K562 (cell line): ENCODE measurements at regions not wholly inside any gene's neighbourhood (a gene's known extent, or its start where the extent isn't known, plus 50 kb on each side); places are given as distances from the start of the nearest gene placed in this dataset.

Experiments used
- ATAC-seq: fragments of 200-7000 bp; cut with Tn5 transposase; 3 replicates; pipeline ENCODE4 v1.9.1; 2020; ENCODE audit warnings: moderate library complexity
- BruUV-seq: library from RNA; stranded (reverse); fragments of 400-500 nt; replicated peaks from 2 replicates; lab custom pipeline; 2021; lab: Mats Ljungman, UMichigan
- CTCF ChIA-PET: fragments of 300-600 bp; formaldehyde crosslinking; extraction: SDS; loops from one replicate; lab custom pipeline; 2021; ENCODE audit warnings: low intra/inter-chr PET ratio; lab: Yijun Ruan, JAX
- POLR2A ChIA-PET: fragments of 300-600, 350-650 bp; sonication (Branson Sonifier 250); formaldehyde crosslinking; extraction: SDS; loops from one replicate; lab custom pipeline; 2021; ENCODE audit warnings: antibody characterized with exemption, inconsistent platforms; lab: Yijun Ruan, JAX
- DNase-seq, 4 experiments: peaks; one replicate each; pipeline versions ENCODE4 v3.0.0 to v3.0.0-alpha.2; 2011 to 2018; ENCODE audit warnings: low spot score in 3 of 4, mixed read lengths in 3 of 4; ENCODE audit errors: extremely low read depth in 1 of 4
- FAIRE-seq: peaks from 2 replicates; lab custom pipeline; 2011; peaks lifted over from hg19 to GRCh38; lab: Jason Lieb, UNC
- H2AFZ ChIP-seq: 2 replicates; pipeline ENCODE4 v1.6.0; 2011; ENCODE audit warnings: low read depth, low read length, control low read depth, inconsistent platforms
- H3K27ac ChIP-seq: fragments of 200-600 bp; 3 replicates; pipeline ENCODE4 v1.8.0; 2011; ENCODE audit warnings: low read depth, mild to moderate bottlenecking, control low read depth, inconsistent platforms, low read length, moderate library complexity, mixed read lengths; ENCODE audit errors: extremely low read depth
- H3K27me3 ChIP-seq, 2 experiments: fragments of 300-600 bp in 1 of 2; 2 replicates in 1 of 2; 3 replicates in 1 of 2; pipeline versions ENCODE4 v1.6.0 to v1.8.0; 2011; ENCODE audit warnings: inconsistent platforms in 2 of 2, low read length in 2 of 2, mild to moderate bottlenecking in 1 of 2, mixed read lengths in 1 of 2, moderate library complexity in 1 of 2; ENCODE audit not compliant: control insufficient read depth in 2 of 2, insufficient read depth in 2 of 2
- H3K36me3 ChIP-seq: fragments of 300-600 bp; 3 replicates; pipeline ENCODE4 v1.8.0; 2011; ENCODE audit warnings: mild to moderate bottlenecking, low read length, inconsistent platforms; ENCODE audit not compliant: control insufficient read depth, insufficient read depth
- H3K4me1 ChIP-seq, 2 experiments: fragments of 200-600 bp in 1 of 2; replicated peaks in 1 of 2; 2 replicates in 1 of 2; 3 replicates in 1 of 2; pipeline versions ENCODE4 v1.5.1 to v1.8.0; 2011; ENCODE audit warnings: inconsistent platforms in 2 of 2, low read length in 2 of 2, mild to moderate bottlenecking in 1 of 2, mixed read lengths in 1 of 2, moderate library complexity in 1 of 2; ENCODE audit not compliant: control insufficient read depth in 2 of 2, insufficient read depth in 2 of 2
- H3K4me2 ChIP-seq: 2 replicates; pipeline ENCODE4 v1.6.1; 2011; ENCODE audit warnings: low read length, control low read depth, inconsistent platforms, mixed read lengths; ENCODE audit not compliant: insufficient read depth
- H3K4me3 ChIP-seq: fragments of 200-600 bp; sonication (generic), shearing (Covaris generic); 2 replicates; pipeline ENCODE4 v1.5.1; 2016; ENCODE audit warnings: control low read depth, inconsistent platforms
- H3K79me2 ChIP-seq: fragments of 200-600 bp; 3 replicates; pipeline ENCODE4 v1.8.0; 2011; ENCODE audit warnings: low read length, inconsistent platforms; ENCODE audit not compliant: control insufficient read depth, insufficient read depth
- H3K9ac ChIP-seq, 2 experiments: 2 replicates each; pipeline versions ENCODE4 v1.6.0 to v1.6.1; 2011; ENCODE audit warnings: low read depth in 2 of 2, low read length in 2 of 2, control low read depth in 1 of 2, inconsistent platforms in 1 of 2, mild to moderate bottlenecking in 1 of 2, mixed read lengths in 1 of 2; ENCODE audit not compliant: insufficient read depth in 1 of 2
- H3K9me1 ChIP-seq: one replicate; pipeline ENCODE4 v1.6.0; 2011; ENCODE audit warnings: inconsistent platforms, mild to moderate bottlenecking, low read length, moderate library complexity; ENCODE audit not compliant: control insufficient read depth, insufficient read depth
- H3K9me3 ChIP-seq: replicated peaks from 2 replicates; pipeline ENCODE4 v1.5.1; 2011; ENCODE audit warnings: low read depth, low read length, inconsistent platforms; ENCODE audit not compliant: control insufficient read depth, insufficient read depth
- H4K20me1 ChIP-seq: replicated peaks from 2 replicates; pipeline ENCODE4 v1.6.1; 2011; ENCODE audit warnings: low read length, inconsistent platforms, mixed read lengths; ENCODE audit not compliant: control insufficient read depth, insufficient read depth
- E2F3 ChIP-seq: fragments of 250-450 bp; sonication (Bioruptor Pico); IDR thresholded peaks from 2 replicates; pipeline ENCODE4 v1.4.0; 2020; ENCODE audit warnings: mild to moderate bottlenecking
- ERF ChIP-seq: fragments of 450-650 bp; formaldehyde crosslinking; IDR thresholded peaks from 2 replicates; pipeline ENCODE4 v1.4.0; 2020; ENCODE audit warnings: mild to moderate bottlenecking, mixed read lengths
- L3MBTL2 ChIP-seq: fragments of 450-650 bp; IDR thresholded peaks from 2 replicates; pipeline ENCODE4 v1.6.1; 2016; ENCODE audit warnings: mild to moderate bottlenecking, moderate library complexity
- MAFG ChIP-seq: fragments of 450-650 bp; conservative IDR thresholded peaks from 2 replicates; pipeline ENCODE4 v1.6.1; 2016; ENCODE audit warnings: missing genetic modification characterization, missing compliant biosample characterization
- MYNN ChIP-seq, 2 experiments: sonication (generic); formaldehyde crosslinking in 1 of 2; IDR thresholded peaks; 2 replicates each; pipeline versions ENCODE4 v1.5.0 to v1.6.1; 2016 to 2020; ENCODE audit warnings: antibody characterized with exemption in 1 of 2, missing genetic modification reagents in 1 of 2
- RB1 ChIP-seq: fragments of 450-650 bp; IDR thresholded peaks from 2 replicates; pipeline ENCODE4 v1.6.1; 2017; ENCODE audit warnings: low read depth, mild to moderate bottlenecking
- SP1 ChIP-seq: sonication (generic); formaldehyde crosslinking; IDR thresholded peaks from 2 replicates; pipeline ENCODE4 v1.8.1; 2022; ENCODE audit warnings: mild to moderate bottlenecking, missing genetic modification reagents
- TCF15 ChIP-seq: fragments of 250-450 bp; sonication (Bioruptor Pico); IDR thresholded peaks from 2 replicates; pipeline ENCODE4 v1.8.0; 2022; ENCODE audit warnings: moderate library complexity, mild to moderate bottlenecking, inconsistent platforms
- WGBS: fragments of 100-300 bp; shearing (Covaris generic); methylation state at CpG from one replicate; pipeline ENCODE4 v1.1.6; 2016; ENCODE audit warnings: low coverage, mixed read lengths; ENCODE audit not compliant: insufficient coverage; ENCODE audit errors: missing lambda C conversion rate; 5-methylcytosine and 5-hydroxymethylcytosine counted together
- in situ Hi-C: fragments of 300-500 bp; cut with MboI; formaldehyde crosslinking; loops from 4 replicates; pipeline ENCODE4 v1.15.0; 2018; ENCODE audit warnings: inconsistent platforms, mixed read lengths
- intact Hi-C: fragments of 100-400 bp; cut with micrococcal nuclease; formaldehyde crosslinking; loops from 2 replicates; pipeline ENCODE4 v1.14.2; 2022
- TF ChIP-seq, protein P1 (sequence below): fragments of 250-450 bp; sonication (Bioruptor Pico); IDR thresholded peaks from 2 replicates; pipeline ENCODE4 v1.8.0; 2021; ENCODE audit warnings: borderline replicate concordance, mild to moderate bottlenecking, moderate library complexity; ENCODE audit not compliant: poor library complexity, severe bottlenecking
- TF ChIP-seq, protein P2 (sequence below): fragments of 250-450 bp; sonication (Bioruptor Pico); IDR thresholded peaks from 2 replicates; pipeline ENCODE4 v1.4.0; 2020; ENCODE audit warnings: mild to moderate bottlenecking, moderate library complexity

DNA sequence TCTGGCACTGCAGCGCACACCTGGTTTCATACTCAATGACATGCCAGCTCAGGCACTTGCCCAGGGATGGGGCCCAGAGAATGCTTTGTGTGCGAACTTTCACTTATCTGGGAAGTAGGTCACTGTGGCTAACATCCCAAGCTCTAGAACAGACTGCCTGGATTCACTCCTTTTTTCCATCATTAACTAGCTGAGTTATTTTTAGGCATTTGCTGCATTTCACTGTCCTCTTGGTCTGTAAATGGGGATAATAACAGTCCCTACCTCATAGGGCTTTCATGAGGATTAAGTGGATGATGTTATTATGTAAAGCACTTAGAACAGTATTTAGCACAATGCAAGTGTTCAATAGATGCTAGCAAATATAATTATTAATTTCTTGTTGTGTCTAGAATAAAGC lies 98.7 kb upstream of the DOCK1 start:
- H3K4me1 ChIP-seq = no peaks in the 10 kb centered on the region
- H3K79me2 ChIP-seq = no peaks in the 10 kb centered on the region
- FAIRE-seq = no peak
- no peaks in the 10 kb centered on the region for H3K27me3 ChIP-seq
- H3K4me3 ChIP-seq = no peak overlapping the region
- no peak overlapping the region for H2AFZ ChIP-seq
- ATAC-seq = no peak
- H3K36me3 ChIP-seq = no peaks in the 10 kb centered on the region
- in situ Hi-C loops (no loop called here), intact Hi-C loops (no loop called here)
- no peak overlapping the region for H3K4me2 ChIP-seq
- H3K9me3 ChIP-seq = no peaks in the 10 kb centered on the region
- no peak overlapping the region for H3K27ac ChIP-seq
- TF ChIP-seq SP1 = no peak
- POLR2A ChIA-PET = no interaction called here
- WGBS = 0% methylated on average over 2 of the region's 2 CpGs
- H3K9me1 ChIP-seq = no peaks in the 10 kb centered on the region
- no peaks in the 10 kb centered on the region for H4K20me1 ChIP-seq
- DNase-seq = no peak
- H3K9ac ChIP-seq = no peak overlapping the region
- CTCF ChIA-PET = no interaction called here
- no TSS peak for BruUV-seq

DNA sequence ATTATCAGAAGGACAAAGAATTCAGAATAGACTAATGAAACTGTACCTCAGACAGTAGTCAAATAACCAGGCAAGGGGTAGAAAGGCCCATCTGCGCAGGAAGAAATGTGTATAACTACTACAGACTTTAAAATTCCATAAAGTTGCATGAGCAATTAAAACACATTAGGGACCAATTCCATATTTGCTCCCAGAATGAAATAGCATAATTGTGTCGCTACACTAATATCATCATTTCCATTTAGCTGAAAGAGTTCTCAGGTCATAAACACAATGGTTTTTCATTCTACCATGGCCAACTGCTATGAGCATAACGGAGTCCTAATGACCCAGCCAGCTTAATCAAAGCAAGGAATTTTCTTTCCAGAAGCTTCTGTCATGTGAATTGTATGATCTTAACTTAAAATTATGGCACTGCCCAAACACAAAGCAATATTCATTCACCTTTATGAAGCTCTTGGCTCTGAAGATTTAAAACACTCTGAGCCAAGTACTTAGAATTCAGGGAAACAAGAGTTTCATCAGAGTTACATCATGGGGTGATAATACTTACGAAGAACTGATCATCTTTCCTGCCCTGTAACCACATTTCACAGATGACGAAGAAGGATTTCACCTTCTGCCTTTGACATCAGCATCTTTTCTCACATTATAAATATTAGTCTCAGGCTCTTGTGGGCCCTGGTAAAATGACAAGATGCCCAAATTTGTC lies 98.1 kb upstream of the DOCK1 start:
- WGBS = 0% methylated on average over 5 of the region's 5 CpGs
- FAIRE-seq (no peak), ATAC-seq (no peak), DNase-seq (no peak)
- no peaks in the 10 kb centered on the region for H3K9me3 ChIP-seq
- POLR2A ChIA-PET = no interaction called here
- in situ Hi-C loops (no loop called here), intact Hi-C loops (no loop called here)
- no peak overlapping the region for H3K27ac ChIP-seq
- H3K9ac ChIP-seq = no peak overlapping the region
- no peaks in the 10 kb centered on the region for H3K36me3 ChIP-seq
- no peaks in the 10 kb centered on the region for H3K27me3 ChIP-seq
- CTCF ChIA-PET = no interaction called here
- no peaks in the 10 kb centered on the region for H4K20me1 ChIP-seq
- no peak overlapping the region for H3K4me2 ChIP-seq
- H3K4me3 ChIP-seq = no peak overlapping the region
- H3K4me1 ChIP-seq = no peaks in the 10 kb centered on the region
- no peaks in the 10 kb centered on the region for H3K9me1 ChIP-seq
- H3K79me2 ChIP-seq = no peaks in the 10 kb centered on the region
- no peak overlapping the region for H2AFZ ChIP-seq
- BruUV-seq = no TSS peak
- TF ChIP-seq E2F3 (no peak), MYNN (IDR thresholded peaks at IDR 0.05) (no peak), MYNN (CRISPR knock-in tag; IDR thresholded peaks at IDR 0.05) (no peak), MAFG (no peak), RB1 (no peak), TCF15 (CRISPR knock-in tag) (no peak), L3MBTL2 (no peak), ERF (CRISPR knock-in tag) (no peak)
- TF ChIP-seq, protein P1, sequence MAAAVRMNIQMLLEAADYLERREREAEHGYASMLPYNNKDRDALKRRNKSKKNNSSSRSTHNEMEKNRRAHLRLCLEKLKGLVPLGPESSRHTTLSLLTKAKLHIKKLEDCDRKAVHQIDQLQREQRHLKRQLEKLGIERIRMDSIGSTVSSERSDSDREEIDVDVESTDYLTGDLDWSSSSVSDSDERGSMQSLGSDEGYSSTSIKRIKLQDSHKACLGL (CRISPR knock-in tag) = no peak
- TF ChIP-seq, protein P2, sequence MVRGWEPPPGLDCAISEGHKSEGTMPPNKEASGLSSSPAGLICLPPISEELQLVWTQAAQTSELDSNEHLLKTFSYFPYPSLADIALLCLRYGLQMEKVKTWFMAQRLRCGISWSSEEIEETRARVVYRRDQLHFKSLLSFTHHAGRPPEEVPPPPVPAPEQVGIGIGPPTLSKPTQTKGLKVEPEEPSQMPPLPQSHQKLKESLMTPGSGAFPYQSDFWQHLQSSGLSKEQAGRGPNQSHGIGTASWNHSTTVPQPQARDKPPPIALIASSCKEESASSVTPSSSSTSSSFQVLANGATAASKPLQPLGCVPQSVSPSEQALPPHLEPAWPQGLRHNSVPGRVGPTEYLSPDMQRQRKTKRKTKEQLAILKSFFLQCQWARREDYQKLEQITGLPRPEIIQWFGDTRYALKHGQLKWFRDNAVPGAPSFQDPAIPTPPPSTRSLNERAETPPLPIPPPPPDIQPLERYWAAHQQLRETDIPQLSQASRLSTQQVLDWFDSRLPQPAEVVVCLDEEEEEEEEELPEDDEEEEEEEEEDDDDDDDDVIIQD (CRISPR knock-in tag) = no peak
